KMS-11 (cell line): ENCODE measurements at regions not wholly inside any gene's neighbourhood (a gene's known extent, or its start where the extent isn't known, plus 50 kb on each side); places are given as distances from the start of the nearest gene placed in this dataset.
A peak's percentile ranks its signal among the peaks of the same experiment; 100 is the strongest.

Experiments
- H2AFZ ChIP-seq: fragments of 200-600 bp; sonication (generic); 2 replicates; pipeline ENCODE4 v1.6.1; 2016; ENCODE audit warnings: antibody characterized with exemption, mixed run types, low read depth
- H3K27ac ChIP-seq: fragments of 200-600 bp; sonication (generic); 2 replicates; pipeline ENCODE4 v1.6.1; 2016; ENCODE audit warnings: mild to moderate bottlenecking, mixed run types
- H3K27me3 ChIP-seq: fragments of 200-600 bp; sonication (generic); 2 replicates; pipeline ENCODE4 v1.6.1; 2017; ENCODE audit warnings: mild to moderate bottlenecking, low read depth, mixed run types, moderate library complexity; ENCODE audit not compliant: insufficient read depth
- H3K36me3 ChIP-seq: fragments of 200-600 bp; sonication (generic); 2 replicates; pipeline ENCODE4 v1.6.1; 2017; ENCODE audit warnings: mild to moderate bottlenecking, mixed run types; ENCODE audit not compliant: insufficient read depth
- H3K4me1 ChIP-seq: fragments of 200-600 bp; sonication (generic); 2 replicates; pipeline ENCODE4 v1.6.1; 2016; ENCODE audit warnings: mild to moderate bottlenecking, low read depth, mixed run types; ENCODE audit not compliant: poor library complexity, severe bottlenecking
- H3K4me2 ChIP-seq: fragments of 200-600 bp; sonication (generic); 2 replicates; pipeline ENCODE4 v1.7.0; 2016; ENCODE audit warnings: mild to moderate bottlenecking, mixed run types
- H3K4me3 ChIP-seq: fragments of 200-600 bp; sonication (generic); IDR thresholded peaks from 2 replicates; pipeline ENCODE4 v1.6.1; 2017; ENCODE audit warnings: low read depth, low read length, mixed read lengths; ENCODE audit not compliant: insufficient read depth
- H3K79me2 ChIP-seq: fragments of 200-600 bp; sonication (generic); 2 replicates; pipeline ENCODE4 v1.6.1; 2016; ENCODE audit warnings: low read depth, mixed run types; ENCODE audit not compliant: insufficient read depth
- H3K9ac ChIP-seq: fragments of 200-600 bp; sonication (generic); 2 replicates; pipeline ENCODE4 v1.6.1; 2016; ENCODE audit warnings: mild to moderate bottlenecking, mixed run types
- H4K20me1 ChIP-seq: fragments of 200-600 bp; sonication (generic); 2 replicates; pipeline ENCODE4 v1.6.1; 2016; ENCODE audit warnings: mild to moderate bottlenecking, mixed run types; ENCODE audit not compliant: insufficient read depth
- CTCF ChIP-seq: fragments of 200-600 bp; sonication (generic); conservative IDR thresholded peaks from 2 replicates; pipeline ENCODE4 v1.6.1; 2017; ENCODE audit warnings: low read depth, mild to moderate bottlenecking, antibody characterized with exemption, low read length, moderate library complexity, mixed read lengths

DNA sequence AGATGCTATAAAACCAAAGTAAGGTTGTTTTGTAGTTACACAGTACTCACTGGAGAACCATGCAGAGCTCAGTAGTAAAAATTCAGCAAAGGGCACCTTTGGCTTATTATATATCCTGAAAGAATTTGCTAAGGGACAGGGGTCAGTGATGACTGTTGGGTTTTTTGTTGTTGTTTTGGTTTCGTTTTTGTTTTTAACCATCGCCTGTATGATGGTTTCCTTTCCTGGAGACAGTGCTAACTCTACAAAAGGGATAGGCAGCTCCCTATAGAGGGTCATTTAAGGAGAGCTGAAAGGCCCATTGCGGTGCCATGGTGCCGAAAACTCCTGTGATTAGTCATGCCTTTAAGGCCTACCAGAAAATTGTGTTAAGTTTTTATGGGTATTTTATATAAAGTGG, 118.2 kb upstream of the GOLIM4 start:
- no peaks in the 10 kb centered on the region for H4K20me1 ChIP-seq
- peak overlapping the region; percentile 73 for H3K4me2 ChIP-seq
- no peaks in the 10 kb centered on the region for H3K36me3 ChIP-seq
- no peaks in the 10 kb centered on the region for H3K79me2 ChIP-seq
- H2AFZ ChIP-seq = peak overlapping the region; percentile 70
- TF ChIP-seq CTCF = no peak
- peak overlapping the region; percentile 51 for H3K4me3 ChIP-seq
- no peaks in the 10 kb centered on the region for H3K27me3 ChIP-seq
- peaks cover 29% of the 10 kb centered on the region for H3K4me1 ChIP-seq
- peak overlapping the region; percentile 44 for H3K27ac ChIP-seq
- peak overlapping the region; percentile 45 for H3K9ac ChIP-seq

DNA sequence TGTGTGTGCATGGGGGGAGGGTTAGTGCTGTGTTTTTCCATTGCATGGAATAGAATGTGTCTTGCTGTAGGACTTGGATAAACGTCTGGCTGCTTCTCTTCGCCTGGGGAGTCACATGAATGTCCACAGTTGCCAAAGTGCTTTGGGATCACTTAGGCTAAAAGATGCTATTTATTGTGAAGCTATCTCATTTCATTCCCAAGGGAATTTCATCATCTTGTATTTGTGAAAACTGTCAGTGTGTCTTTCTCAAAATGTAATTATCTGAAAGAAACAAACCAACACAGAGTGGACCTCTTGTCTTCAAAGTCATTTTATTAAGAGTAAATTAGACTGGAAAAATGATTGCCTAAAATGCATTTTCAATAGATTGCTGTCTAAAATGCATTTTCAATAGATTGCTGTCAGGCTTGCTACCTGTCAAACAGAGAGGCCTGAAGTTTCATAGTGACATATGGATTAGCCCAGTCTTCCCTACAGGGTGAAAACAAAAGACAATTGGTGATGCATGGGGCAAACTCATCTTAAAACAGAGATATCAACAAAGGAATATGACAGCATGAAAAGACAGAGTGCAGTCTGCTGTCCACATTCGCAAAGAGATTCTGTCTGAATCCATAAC, 117.1 kb upstream of the GOLIM4 start:
- Histone ChIP-seq H3K27ac (no peak overlapping the region), H3K36me3 (no peaks in the 10 kb centered on the region), H2AFZ (no peak overlapping the region), H3K4me3 (no peak overlapping the region), H3K4me2 (no peak overlapping the region), H3K9ac (no peak overlapping the region), H3K27me3 (no peaks in the 10 kb centered on the region), H3K79me2 (no peaks in the 10 kb centered on the region), H4K20me1 (no peaks in the 10 kb centered on the region), H3K4me1 (peaks cover 29% of the 10 kb centered on the region)
- no peak for TF ChIP-seq CTCF

- Histone ChIP-seq H4K20me1 (no peaks in the 10 kb centered on the region), H3K36me3 (no peaks in the 10 kb centered on the region), H2AFZ (no peak overlapping the region), H3K4me1 (no peaks in the 10 kb centered on the region), H3K27ac (no peak overlapping the region), H3K27me3 (no peaks in the 10 kb centered on the region), H3K4me2 (no peak overlapping the region), H3K79me2 (no peaks in the 10 kb centered on the region), H3K4me3 (no peak overlapping the region), H3K9ac (no peak overlapping the region)
- TF ChIP-seq CTCF = no peak
These were observed 109.7 kb upstream of the GOLIM4 start for GRCh38 chr3:168205451-168205850.

DNA sequence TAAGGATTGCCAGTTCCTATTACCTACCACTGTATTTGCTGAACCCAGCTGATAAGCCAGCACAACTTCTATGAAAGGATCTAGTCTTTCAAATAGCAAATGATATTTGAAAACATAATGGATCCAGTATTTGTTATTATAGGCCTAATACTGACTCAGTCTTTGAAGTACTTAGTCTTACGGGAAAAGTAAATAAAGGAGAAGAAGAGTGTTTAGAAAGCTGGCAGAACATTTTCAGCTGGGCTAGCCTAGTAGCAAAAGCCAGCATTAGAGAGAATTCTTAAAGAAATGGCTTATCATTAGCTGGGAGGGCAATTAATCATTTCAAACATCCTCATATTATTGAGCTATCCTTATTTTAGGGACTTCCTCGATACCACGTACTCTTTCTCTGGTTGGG, 101.4 kb upstream of the GOLIM4 start:
- no peak for TF ChIP-seq CTCF
- H3K4me1 ChIP-seq = no peaks in the 10 kb centered on the region
- H3K27me3 ChIP-seq = no peaks in the 10 kb centered on the region
- H3K9ac ChIP-seq = no peak overlapping the region
- H3K27ac ChIP-seq = no peak overlapping the region
- no peak overlapping the region for H3K4me3 ChIP-seq
- no peaks in the 10 kb centered on the region for H4K20me1 ChIP-seq
- H3K4me2 ChIP-seq = no peak overlapping the region
- no peak overlapping the region for H2AFZ ChIP-seq
- no peaks in the 10 kb centered on the region for H3K79me2 ChIP-seq
- H3K36me3 ChIP-seq = no peaks in the 10 kb centered on the region
